ENCODE measurements at regions not wholly inside any gene's neighbourhood (a gene's known extent, or its start where the extent isn't known, plus 50 kb on each side); places are given as distances from the start of the nearest gene placed in this dataset.

DNA sequence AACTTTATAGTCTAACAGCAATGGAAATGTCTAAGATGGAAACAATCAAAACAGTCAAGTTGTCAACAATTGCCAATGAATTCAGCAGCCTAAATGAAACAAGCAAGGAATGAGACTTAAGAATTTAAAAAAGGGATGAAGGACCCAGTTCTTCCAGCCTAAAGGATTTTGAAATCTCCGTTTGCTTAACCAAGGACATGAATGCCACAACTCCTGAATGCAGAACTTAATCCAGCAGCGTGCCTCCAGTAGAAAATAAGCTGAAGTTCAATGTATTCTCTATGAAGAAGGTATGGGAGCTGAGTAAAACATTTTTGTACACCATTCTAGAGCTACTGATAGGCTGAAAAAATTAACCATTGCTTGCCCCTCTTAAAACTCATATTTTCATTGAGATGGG, 411.3 kb downstream of the ARHGEF28 start:
- no peak for TF ChIP-seq RAD21 (IDR thresholded peaks at IDR 0.05; ENCODE audit: low read depth)
- TF ChIP-seq CREB1 (IDR thresholded peaks at IDR 0.05; ENCODE audit: low read depth): no peak
- no peak for TF ChIP-seq TAF1 (IDR thresholded peaks at IDR 0.05; ENCODE audit: low read depth)
- TF ChIP-seq TCF12 (IDR thresholded peaks at IDR 0.05; ENCODE audit: low read depth): no peak
- TF ChIP-seq FOXM1 (IDR thresholded peaks at IDR 0.05; ENCODE audit: borderline replicate concordance, low read depth): no peak
- no peak for TF ChIP-seq EP300 (IDR thresholded peaks at IDR 0.05; ENCODE audit: borderline replicate concordance)
